DOHH2 (cell line): ENCODE measurements at regions not wholly inside any gene's neighbourhood (a gene's known extent, or its start where the extent isn't known, plus 50 kb on each side); places are given as distances from the start of the nearest gene placed in this dataset.

Source experiments
- EZH2phosphoT487 ChIP-seq: fragments of 200-600 bp; sonication (generic); IDR thresholded peaks from 2 replicates; pipeline ENCODE4 v1.6.1; 2017; ENCODE audit warnings: borderline replicate concordance, mild to moderate bottlenecking, antibody characterized with exemption, low read length, moderate library complexity, mixed read lengths
- TF ChIP-seq, protein P1 (sequence below): fragments of 200-600 bp; sonication (generic); IDR thresholded peaks from one replicate; pipeline ENCODE4 v1.5.1; 2014; ENCODE audit warnings: antibody characterized with exemption, mild to moderate bottlenecking, low read depth, low read length; ENCODE audit not compliant: poor library complexity, severe bottlenecking

DNA sequence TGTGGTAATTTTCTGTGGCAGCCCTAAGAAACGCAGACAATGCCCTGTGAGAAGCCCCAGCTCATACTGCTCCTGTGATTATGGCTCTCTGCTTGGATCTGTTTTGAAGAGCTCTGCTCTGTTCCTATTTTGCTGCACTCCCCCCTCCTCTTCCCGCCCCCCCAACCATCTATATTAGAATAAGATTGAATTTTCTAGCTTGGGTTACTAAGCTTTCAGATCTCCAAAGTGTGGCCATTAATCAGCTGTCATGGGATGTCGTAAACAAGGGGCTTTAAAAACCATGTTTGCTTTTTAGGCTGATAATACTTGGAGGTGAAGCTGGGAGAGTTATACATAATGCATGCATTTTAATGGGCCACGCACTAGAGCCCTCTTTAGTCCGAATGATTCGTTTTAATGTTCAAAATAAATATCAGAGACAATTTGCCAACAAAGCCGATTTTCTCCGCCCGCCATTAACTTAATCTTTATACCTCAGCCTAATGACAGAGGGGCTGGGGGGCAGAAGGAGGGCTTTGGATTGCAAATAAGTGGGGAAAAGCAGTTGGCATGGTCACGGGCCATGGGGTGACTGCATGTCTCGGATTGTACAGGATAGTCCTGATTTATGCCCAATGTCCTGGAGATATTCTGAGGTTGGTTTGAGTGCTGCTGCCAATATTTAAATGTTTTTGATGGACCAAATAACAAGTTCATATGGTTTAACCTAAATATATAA, 165.5 kb downstream of the RPS24 start:
- TF ChIP-seq, protein P1, sequence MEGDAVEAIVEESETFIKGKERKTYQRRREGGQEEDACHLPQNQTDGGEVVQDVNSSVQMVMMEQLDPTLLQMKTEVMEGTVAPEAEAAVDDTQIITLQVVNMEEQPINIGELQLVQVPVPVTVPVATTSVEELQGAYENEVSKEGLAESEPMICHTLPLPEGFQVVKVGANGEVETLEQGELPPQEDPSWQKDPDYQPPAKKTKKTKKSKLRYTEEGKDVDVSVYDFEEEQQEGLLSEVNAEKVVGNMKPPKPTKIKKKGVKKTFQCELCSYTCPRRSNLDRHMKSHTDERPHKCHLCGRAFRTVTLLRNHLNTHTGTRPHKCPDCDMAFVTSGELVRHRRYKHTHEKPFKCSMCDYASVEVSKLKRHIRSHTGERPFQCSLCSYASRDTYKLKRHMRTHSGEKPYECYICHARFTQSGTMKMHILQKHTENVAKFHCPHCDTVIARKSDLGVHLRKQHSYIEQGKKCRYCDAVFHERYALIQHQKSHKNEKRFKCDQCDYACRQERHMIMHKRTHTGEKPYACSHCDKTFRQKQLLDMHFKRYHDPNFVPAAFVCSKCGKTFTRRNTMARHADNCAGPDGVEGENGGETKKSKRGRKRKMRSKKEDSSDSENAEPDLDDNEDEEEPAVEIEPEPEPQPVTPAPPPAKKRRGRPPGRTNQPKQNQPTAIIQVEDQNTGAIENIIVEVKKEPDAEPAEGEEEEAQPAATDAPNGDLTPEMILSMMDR: no peak
- TF ChIP-seq EZH2phosphoT487: no peak
